Activated naive CD4-positive, alpha-beta T cell treated with anti-CD3 and anti-CD28 coated beads for 36 hours (primary cell): ENCODE measurements at regions not wholly inside any gene's neighbourhood (a gene's known extent, or its start where the extent isn't known, plus 50 kb on each side); places are given as distances from the start of the nearest gene placed in this dataset.
"Not testable (repeated sequence)": the region's sequence is repeated elsewhere in the genome, so short reads cannot be mapped to it uniquely, and the experiment has no call there.

Experiments
- CTCF ChIA-PET: fragments of 350-600 bp; sonication (Branson Sonifier 250); formaldehyde crosslinking; loops from one replicate; lab custom pipeline; 2021; ENCODE audit warnings: antibody characterized with exemption; lab: Charles Lee
- DNase-seq: peaks from one replicate; pipeline ENCODE4 v3.0.0-alpha.2; 2020
- H3K27ac Mint-ChIP-seq: one replicate; pipeline ENCODE4 v1.8.0; 2021; ENCODE audit warnings: mild to moderate bottlenecking, mixed read lengths
- H3K27me3 Mint-ChIP-seq: one replicate; pipeline ENCODE4 v1.8.0; 2021; ENCODE audit warnings: low read depth, mixed read lengths
- H3K36me3 Mint-ChIP-seq: one replicate; pipeline ENCODE4 v1.8.0; 2021; ENCODE audit warnings: low read depth, mixed read lengths
- H3K4me1 Mint-ChIP-seq: one replicate; pipeline ENCODE4 v1.8.0; 2021; ENCODE audit warnings: low read depth, mixed read lengths
- H3K4me3 Mint-ChIP-seq: one replicate; pipeline ENCODE4 v1.8.0; 2021; ENCODE audit warnings: mild to moderate bottlenecking, moderate library complexity, mixed read lengths
- H3K9me3 Mint-ChIP-seq: one replicate; pipeline ENCODE4 v1.8.0; 2021; ENCODE audit warnings: mixed read lengths
- intact Hi-C: fragments of 100-400 bp; cut with micrococcal nuclease; formaldehyde crosslinking; loops from one replicate; pipeline ENCODE4 v1.15.1; 2023

GRCh38 chr13:42445354-42445753 lies 128.6 kb upstream of the TNFSF11 start:
- Mint-ChIP-seq H3K36me3 (peaks cover 26% of the 10 kb centered on the region), H3K27ac (no peak overlapping the region), H3K4me1 (peaks cover 7% of the 10 kb centered on the region), H3K9me3 (peaks cover 28% of the 10 kb centered on the region), H3K4me3 (no peak overlapping the region), H3K27me3 (no peaks in the 10 kb centered on the region)
- intact Hi-C loops, result no loop called here
- CTCF ChIA-PET, result interaction anchor here (0.9 kb wide), 1 partner anchor 67 kb away, joined by 3 read pairs; no protein-coding TSS in a partner anchor
- no peak for DNase-seq

DNA sequence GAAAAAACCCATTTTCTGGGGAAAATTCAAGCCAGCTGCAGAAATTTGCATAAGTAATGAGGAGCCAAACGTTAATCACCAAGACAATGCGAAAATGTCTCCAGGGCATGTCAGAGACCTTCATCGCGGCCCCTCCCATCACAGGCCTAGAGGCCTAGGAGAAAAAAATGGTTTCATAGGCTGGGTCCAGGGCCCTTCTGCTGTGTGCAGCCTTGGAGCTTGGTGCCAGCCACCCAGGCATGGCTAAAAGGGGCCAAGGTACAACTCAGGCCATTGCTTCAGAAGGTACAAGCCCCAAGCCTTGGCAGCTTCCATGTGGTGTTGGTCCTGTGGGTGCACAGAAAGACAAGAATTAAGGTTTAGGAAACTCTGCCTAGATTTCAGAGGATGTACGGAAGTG lies 127.4 kb upstream of the TNFSF11 start:
- peaks cover 24% of the 10 kb centered on the region for H3K36me3 Mint-ChIP-seq
- H3K27ac Mint-ChIP-seq, H3K27me3 Mint-ChIP-seq, H3K4me1 Mint-ChIP-seq, DNase-seq, intact Hi-C loops, CTCF ChIA-PET, H3K4me3 Mint-ChIP-seq: not testable (repeated sequence)
- H3K9me3 Mint-ChIP-seq, result peaks cover 28% of the 10 kb centered on the region

DNA sequence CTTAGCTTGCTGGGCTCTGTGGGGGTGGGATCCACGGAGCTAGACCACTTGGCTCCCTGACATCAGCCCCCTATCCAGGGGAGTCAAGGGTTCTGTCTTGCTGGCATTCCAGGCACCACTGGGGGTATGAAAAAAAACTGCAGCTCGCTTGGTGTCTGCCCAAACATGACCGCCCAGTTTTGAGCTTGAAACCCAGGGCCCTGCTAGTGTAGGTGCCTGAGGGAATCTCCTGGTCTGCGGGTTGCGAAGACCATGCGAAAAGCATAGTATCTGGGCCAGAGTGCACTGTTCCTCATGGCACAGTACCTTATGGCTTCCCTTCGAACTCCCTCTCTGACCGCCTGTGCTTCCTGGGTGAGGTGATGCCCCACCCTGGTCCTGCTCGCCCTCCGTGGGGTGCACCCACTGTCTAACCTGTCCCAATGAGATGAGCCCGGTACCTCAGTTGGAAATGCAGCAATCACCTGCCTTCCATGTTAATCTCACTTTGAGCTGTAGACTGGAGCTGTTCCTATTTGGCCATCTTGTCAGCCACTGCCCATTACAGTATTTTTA lies 120.8 kb upstream of the TNFSF11 start:
- CTCF ChIA-PET, result no interaction called here
- Mint-ChIP-seq H3K4me1 (peaks cover 11% of the 10 kb centered on the region), H3K4me3 (no peak overlapping the region), H3K27ac (no peak overlapping the region), H3K27me3 (no peaks in the 10 kb centered on the region), H3K9me3 (peaks cover under 1% of the 10 kb centered on the region), H3K36me3 (peaks cover 2% of the 10 kb centered on the region)
- intact Hi-C loops, result no loop called here
- DNase-seq, result no peak

GRCh38 chr13:42454749-42455148 lies 119.2 kb upstream of the TNFSF11 start:
- no peak overlapping the region for H3K27ac Mint-ChIP-seq
- H3K4me1 Mint-ChIP-seq, result peaks cover 9% of the 10 kb centered on the region
- CTCF ChIA-PET, result no interaction called here
- intact Hi-C loops, result no loop called here
- H3K9me3 Mint-ChIP-seq, result no peaks in the 10 kb centered on the region
- no peaks in the 10 kb centered on the region for H3K27me3 Mint-ChIP-seq
- H3K36me3 Mint-ChIP-seq, result peaks cover 2% of the 10 kb centered on the region
- no peak overlapping the region for H3K4me3 Mint-ChIP-seq
- DNase-seq, result no peak

DNA sequence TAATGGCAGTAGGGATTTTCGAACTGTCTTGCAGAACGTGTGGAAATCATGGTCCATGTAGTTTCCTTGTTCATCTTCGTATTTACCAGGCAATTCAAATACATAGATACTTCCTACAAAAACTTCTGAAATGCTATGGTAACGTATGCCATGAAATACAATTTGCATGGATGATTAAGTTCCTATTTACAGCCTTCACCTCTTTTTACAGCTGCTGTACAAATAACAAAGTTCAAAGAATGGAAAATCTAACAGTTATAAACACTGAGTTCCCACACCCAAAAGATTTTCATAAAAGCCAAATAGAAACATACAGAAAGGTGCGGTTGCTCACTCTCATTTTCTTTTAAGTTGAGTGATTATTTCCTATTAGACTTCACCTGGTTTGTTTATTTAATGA lies 115.8 kb upstream of the TNFSF11 start:
- Mint-ChIP-seq H3K27ac (no peak overlapping the region), H3K4me3 (no peak overlapping the region), H3K9me3 (peaks cover 15% of the 10 kb centered on the region), H3K27me3 (no peaks in the 10 kb centered on the region), H3K36me3 (peaks cover 11% of the 10 kb centered on the region), H3K4me1 (peaks cover 7% of the 10 kb centered on the region)
- intact Hi-C loops, result no loop called here
- CTCF ChIA-PET, result no interaction called here
- no peak for DNase-seq

- intact Hi-C loops, result no loop called here
- H3K36me3 Mint-ChIP-seq, result peaks cover 12% of the 10 kb centered on the region
- no peak for DNase-seq
- H3K9me3 Mint-ChIP-seq, result peaks cover 21% of the 10 kb centered on the region
- H3K27me3 Mint-ChIP-seq, result no peaks in the 10 kb centered on the region
- no peak overlapping the region for H3K4me3 Mint-ChIP-seq
- peaks cover 10% of the 10 kb centered on the region for H3K4me1 Mint-ChIP-seq
- CTCF ChIA-PET, result interaction anchor here (0.6 kb wide), 1 partner anchor 11 kb away, joined by 3 read pairs; no protein-coding TSS in a partner anchor
- H3K27ac Mint-ChIP-seq, result no peak overlapping the region
These were observed 107.8 kb upstream of the TNFSF11 start for GRCh38 chr13:42466123-42466522.

GRCh38 chr13:42466609-42467008 lies 107.3 kb upstream of the TNFSF11 start:
- CTCF ChIA-PET, result no interaction called here
- Mint-ChIP-seq H3K4me1 (peaks cover 10% of the 10 kb centered on the region), H3K9me3 (peaks cover 17% of the 10 kb centered on the region), H3K27ac (no peak overlapping the region), H3K27me3 (no peaks in the 10 kb centered on the region), H3K36me3 (peaks cover 8% of the 10 kb centered on the region), H3K4me3 (no peak overlapping the region)
- no peak for DNase-seq
- intact Hi-C loops, result no loop called here

GRCh38 chr13:42474954-42475353 lies 99.0 kb upstream of the TNFSF11 start:
- Mint-ChIP-seq H3K27me3 (no peaks in the 10 kb centered on the region), H3K9me3 (peaks cover 4% of the 10 kb centered on the region), H3K4me3 (no peak overlapping the region), H3K36me3 (no peaks in the 10 kb centered on the region), H3K27ac (no peak overlapping the region), H3K4me1 (peaks cover 17% of the 10 kb centered on the region)
- CTCF ChIA-PET, result interaction anchor here (1.1 kb wide), 1 partner anchor 68 kb away, joined by 3 read pairs; no protein-coding TSS in a partner anchor
- intact Hi-C loops, result loop anchor here (1.0 to 5.0 kb wide), 5 partner anchors 22 to 203 kb away; partner anchors contain the start of gene AKAP11
- peak; percentile 69 for DNase-seq

GRCh38 chr13:42477596-42478190 lies 96.3 kb upstream of the TNFSF11 start:
- H3K4me1 Mint-ChIP-seq, result peaks cover 17% of the 10 kb centered on the region
- no peak overlapping the region for H3K27ac Mint-ChIP-seq
- CTCF ChIA-PET, result interaction anchor here (0.6 to 2.3 kb wide), 7 partner anchors 22 to 207 kb away, joined by 3 to 20 read pairs (median 3); no protein-coding TSS in a partner anchor
- peaks cover 4% of the 10 kb centered on the region for H3K9me3 Mint-ChIP-seq
- intact Hi-C loops, result loop anchor here (1.0 to 5.0 kb wide), 4 partner anchors 70 to 205 kb away; partner anchors contain the start of gene AKAP11
- H3K27me3 Mint-ChIP-seq, result no peaks in the 10 kb centered on the region
- no peaks in the 10 kb centered on the region for H3K36me3 Mint-ChIP-seq
- no peak for DNase-seq
- H3K4me3 Mint-ChIP-seq, result no peak overlapping the region

- intact Hi-C loops, result loop anchor here (1.0 to 5.0 kb wide), 4 partner anchors 71 to 206 kb away; partner anchors contain the start of gene AKAP11
- Mint-ChIP-seq H3K27me3 (no peaks in the 10 kb centered on the region), H3K4me3 (no peak overlapping the region), H3K4me1 (peaks cover 17% of the 10 kb centered on the region), H3K9me3 (peaks cover 4% of the 10 kb centered on the region), H3K27ac (no peak overlapping the region), H3K36me3 (no peaks in the 10 kb centered on the region)
- CTCF ChIA-PET, result interaction anchor here (0.5 to 2.3 kb wide), 10 partner anchors 23 to 261 kb away, joined by 3 to 20 read pairs (median 3); partner anchors contain the start of gene AKAP11
- DNase-seq, result no peak
These were observed 95.3 kb upstream of the TNFSF11 start for GRCh38 chr13:42478531-42479156.

GRCh38 chr13:42484386-42484785 lies 89.6 kb upstream of the TNFSF11 start:
- CTCF ChIA-PET, result no interaction called here

GRCh38 chr13:42485272-42485671 lies 88.7 kb upstream of the TNFSF11 start:
- CTCF ChIA-PET, result no interaction called here
- no peak for DNase-seq
- Mint-ChIP-seq H3K27me3 (no peaks in the 10 kb centered on the region), H3K27ac (no peak overlapping the region), H3K9me3 (no peaks in the 10 kb centered on the region), H3K4me3 (no peak overlapping the region), H3K4me1 (no peaks in the 10 kb centered on the region), H3K36me3 (no peaks in the 10 kb centered on the region)
- intact Hi-C loops, result no loop called here

More at GRCh38 chr13:42484386-42484785, 89.6 kb upstream of the TNFSF11 start:
- no peak for DNase-seq
- no peaks in the 10 kb centered on the region for H3K4me1 Mint-ChIP-seq
- H3K36me3 Mint-ChIP-seq, result no peaks in the 10 kb centered on the region
- H3K27ac Mint-ChIP-seq, result no peak overlapping the region
- intact Hi-C loops, result no loop called here
- no peaks in the 10 kb centered on the region for H3K9me3 Mint-ChIP-seq
- H3K27me3 Mint-ChIP-seq, result no peaks in the 10 kb centered on the region
- no peak overlapping the region for H3K4me3 Mint-ChIP-seq
